Stimulated activated CD8-positive, alpha-beta memory T cell treated with anti-CD3 and anti-CD28 coated beads, Interleukin-4, amount 100 ng/mL, for 24 hours (primary cell): ENCODE measurements at regions not wholly inside any gene's neighbourhood (a gene's known extent, or its start where the extent isn't known, plus 50 kb on each side); places are given as distances from the start of the nearest gene placed in this dataset.

Experiments used
- DNase-seq: peaks from one replicate; pipeline ENCODE4 v3.0.0-alpha.2; 2020; ENCODE audit warnings: low read depth

DNA sequence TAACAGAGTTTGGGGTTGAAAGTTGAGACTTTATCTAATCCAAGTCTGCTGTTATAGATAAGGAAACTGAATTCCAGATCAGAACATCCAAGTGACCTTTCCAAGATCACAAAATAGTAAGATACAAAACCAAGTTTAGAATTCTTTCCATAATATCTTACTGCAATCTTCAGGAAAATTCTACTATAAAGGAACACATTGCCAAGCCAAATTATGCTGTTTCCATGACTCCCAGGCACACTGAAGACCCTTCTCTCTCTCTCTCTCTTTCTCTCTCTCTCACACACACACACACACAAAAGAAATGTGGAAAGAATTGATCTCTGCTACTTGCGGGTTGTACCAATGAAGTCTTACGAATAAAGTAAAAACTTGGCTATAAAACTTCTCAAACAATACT is 398.4 kb downstream of the METTL4 start:
- DNase-seq = no peak

DNA sequence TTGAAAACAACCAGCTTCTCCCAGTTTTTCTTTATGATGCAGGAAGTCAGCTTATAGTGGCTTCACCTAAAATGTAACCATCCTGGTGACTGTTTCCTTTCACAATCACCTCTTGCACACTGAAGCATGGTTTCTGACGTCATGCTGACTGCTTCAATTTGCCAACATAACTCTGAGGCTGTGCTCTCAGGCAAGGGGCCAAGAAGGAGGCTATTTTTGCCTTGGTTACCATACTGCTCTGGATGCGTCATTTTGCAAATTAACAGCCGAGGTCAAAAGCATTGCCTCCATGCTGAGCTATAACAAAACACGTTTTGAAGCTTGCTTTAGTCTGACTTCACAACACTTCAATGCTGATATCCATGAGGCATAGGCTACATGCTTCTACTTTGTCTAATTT is 397.8 kb downstream of the METTL4 start:
- DNase-seq = no peak

DNA sequence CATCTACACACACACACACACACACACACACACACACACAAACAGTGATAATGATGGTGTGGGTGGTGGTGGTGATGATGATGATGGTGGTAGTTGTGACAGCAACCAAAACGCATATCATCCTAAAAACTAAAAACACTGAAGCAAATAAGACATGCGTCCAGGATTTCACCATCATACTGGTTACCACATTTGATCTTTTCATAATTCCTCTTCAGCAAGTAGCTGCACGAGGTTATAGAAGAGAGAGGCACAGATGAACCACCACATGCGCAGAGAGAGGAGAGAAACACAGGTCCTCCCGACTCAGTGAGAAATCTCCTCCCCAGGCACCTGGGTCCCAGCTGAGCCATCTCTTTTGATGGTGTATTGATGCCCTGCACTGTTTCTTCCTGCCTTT is 393.3 kb downstream of the METTL4 start:
- DNase-seq = no peak

DNA sequence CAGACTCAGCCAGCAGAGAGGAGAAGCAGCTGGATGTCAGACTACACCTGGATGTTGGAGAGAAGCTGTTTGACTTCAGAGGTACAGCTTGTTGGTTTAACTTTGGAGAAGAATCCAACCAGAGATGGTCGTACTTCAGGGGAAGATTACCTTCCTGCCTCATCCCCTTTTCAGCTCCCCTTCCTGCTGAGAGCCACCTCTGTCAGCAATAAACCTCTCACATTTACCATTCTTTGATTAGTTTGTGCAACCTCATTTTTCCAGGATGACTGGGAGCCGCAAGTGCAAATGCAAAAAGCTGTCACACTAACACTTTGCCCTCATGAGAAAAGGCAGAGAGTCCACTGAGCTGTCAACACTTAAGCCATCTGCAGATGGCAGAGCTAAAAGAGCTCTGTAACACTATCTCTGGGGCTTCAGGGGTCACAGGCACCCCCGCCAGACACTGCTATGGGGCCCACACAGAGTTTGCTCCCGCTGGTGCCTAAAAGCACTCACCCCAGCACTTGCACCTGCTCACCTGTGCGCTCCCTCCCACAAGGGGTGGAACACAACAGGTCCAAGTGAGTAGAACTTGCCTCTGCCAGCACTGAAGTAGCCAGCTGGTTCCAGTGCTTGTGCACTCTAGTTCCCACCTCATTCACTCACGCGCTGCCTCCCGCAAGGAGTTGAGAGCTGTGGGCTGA is 391.7 kb downstream of the METTL4 start:
- no peak for DNase-seq

DNA sequence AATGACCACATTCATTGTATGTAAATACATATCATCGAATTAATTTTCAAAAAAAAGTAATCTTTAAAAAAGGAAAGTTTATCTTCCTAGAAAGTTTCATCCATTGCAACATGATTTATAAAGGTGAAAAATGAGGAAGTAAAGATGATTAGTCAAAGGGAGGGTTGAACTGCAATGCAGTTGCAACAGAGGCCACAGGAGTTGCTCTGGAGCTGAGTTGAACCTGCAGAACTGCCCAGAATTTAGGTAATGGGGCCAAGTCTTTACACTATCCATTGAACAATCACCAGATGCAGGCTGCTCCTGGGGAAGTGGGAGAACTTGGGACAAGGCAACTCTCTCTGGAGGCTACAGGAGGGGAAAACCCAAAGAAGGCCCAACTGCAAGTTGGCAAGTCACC is 390.7 kb downstream of the METTL4 start:
- DNase-seq = no peak

DNA sequence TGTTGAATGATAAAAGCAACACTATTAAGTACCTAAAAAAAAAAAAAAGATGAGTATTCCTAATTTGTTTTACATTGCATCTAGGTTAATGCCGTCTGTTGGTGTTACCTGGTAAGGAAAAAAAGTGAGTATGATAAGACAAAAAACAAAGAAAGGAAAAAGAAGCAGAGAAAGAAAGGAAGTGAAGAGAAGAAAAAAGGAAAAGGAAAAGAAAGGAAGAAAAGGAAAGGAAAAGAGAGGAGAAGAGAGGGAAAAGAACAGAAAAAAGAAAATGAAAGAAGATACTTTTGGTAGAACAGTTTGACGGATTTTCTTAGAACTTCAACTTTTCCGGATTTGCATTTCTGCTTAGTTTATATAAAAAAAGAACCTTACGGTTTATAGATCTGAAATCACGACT is 387.9 kb downstream of the METTL4 start:
- DNase-seq = no peak

DNA sequence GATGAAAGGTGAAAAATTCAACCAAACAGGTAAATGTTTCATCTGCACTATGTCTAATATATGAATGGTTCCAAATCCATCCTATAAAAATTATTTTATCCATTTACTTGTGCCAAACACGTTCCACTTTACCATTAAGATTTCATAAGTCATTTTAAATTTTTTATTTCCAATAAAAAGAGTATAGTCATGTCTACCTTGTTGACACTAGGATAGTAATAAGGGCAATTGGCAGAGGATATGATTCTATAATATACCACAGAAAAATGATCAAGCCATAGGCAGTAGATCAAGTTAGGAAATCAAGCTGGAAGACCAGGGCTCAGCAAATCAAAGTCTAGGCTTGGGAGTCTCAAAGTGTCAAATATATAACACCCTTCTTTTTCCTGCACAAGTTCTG is 384.3 kb downstream of the METTL4 start:
- DNase-seq = no peak

DNA sequence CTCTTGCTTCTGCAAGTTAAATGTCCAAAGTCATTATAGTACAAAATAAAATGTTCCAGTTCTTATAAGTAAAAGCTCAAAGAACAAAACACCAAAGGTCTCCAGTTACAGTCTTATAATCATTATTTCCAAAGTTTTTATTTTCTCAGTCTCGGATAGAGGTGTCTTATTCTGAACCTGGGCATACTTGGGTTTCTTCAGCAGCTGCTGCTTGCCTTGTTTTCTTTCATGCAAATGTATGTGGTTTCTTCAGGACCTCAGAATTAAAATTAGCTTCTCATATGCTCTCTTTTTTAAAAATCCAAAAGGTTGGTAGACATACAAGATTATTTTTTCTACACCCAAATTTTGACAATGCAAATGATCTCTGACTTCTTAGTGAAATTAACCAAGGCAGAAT is 383.0 kb downstream of the METTL4 start:
- DNase-seq = no peak

DNA sequence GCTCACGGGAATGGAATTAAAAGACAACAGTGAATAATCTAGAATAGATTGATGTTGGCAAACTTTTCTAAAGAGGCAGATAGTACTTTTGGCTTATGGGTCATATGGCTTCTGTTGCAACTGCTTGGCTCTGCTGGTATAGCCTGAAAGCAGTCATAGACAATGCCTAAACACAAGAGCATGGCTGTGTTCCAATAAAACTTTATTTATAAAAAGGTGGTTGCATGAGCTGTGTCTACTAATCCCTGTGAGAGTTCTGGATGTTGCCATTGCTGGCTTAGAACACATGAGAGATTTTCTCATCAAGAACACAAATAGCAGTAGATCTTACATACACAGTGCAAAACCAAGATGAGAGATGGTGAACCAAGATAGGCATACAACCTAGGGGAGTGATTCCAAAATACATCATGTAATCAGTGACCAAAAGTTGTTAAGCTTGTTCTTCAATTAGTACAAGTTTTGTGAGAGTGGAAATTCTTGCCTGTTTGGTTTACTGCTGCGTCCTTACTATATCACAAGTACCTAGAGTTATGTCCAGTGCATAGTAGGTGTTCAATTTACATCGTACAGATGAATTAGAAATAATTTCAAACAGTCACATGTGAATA is 380.0 kb downstream of the METTL4 start:
- no peak for DNase-seq

DNA sequence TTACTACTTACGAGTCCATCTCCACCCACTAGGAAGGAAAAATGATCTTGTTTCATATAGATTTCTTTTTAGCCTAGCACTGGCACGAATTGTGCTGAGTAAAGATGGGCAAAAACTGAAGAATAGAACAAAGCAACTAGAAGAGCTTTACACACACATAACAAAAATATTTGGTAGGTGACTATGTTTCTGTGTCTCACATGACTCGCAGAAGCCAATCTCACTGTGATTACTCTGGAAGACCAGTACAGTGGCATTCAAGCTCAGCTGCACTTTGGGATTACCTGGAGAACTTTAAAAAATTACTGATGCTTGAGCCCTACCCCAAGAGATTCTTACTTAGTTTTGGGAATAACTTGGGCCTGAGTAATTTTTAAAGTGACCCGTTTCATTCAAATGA is 378.7 kb downstream of the METTL4 start:
- no peak for DNase-seq

DNA sequence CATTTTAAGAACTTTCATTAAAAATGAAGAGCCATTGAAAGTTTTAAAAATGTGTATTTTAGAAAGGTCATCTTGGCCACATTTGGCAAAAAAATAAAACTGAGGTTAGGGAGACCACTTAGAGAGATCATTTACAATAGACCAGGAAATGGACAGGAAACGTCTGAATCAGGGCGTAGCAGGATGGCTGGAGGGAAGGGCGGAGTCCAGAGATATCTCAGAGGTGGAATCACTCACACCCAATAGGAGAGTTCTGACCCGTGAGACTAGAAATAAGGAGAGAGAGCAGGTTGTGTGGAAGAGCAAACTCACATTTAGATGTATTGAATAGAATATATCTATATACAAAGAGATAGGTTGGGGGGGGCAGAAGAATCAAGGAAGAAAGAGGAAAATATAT is 373.4 kb downstream of the METTL4 start:
- no peak for DNase-seq

DNA sequence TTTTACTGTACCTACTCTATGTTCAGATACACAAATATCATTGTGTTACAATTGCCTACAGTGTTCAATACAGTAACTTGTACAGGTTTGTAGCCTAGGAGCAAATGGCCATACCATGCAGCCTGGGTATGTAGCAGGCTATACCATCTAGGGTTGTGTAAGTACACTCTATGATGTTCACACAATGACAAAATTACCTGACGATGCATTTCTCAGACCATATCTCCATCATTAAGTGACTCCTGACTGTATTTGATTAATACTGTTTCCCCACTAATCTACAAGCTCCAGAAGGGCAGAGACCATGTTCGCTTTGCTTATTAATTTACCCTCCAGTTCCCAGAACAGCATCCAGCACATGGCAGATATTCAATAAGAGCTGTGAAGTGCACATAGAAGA is 372.2 kb downstream of the METTL4 start:
- no peak for DNase-seq

DNA sequence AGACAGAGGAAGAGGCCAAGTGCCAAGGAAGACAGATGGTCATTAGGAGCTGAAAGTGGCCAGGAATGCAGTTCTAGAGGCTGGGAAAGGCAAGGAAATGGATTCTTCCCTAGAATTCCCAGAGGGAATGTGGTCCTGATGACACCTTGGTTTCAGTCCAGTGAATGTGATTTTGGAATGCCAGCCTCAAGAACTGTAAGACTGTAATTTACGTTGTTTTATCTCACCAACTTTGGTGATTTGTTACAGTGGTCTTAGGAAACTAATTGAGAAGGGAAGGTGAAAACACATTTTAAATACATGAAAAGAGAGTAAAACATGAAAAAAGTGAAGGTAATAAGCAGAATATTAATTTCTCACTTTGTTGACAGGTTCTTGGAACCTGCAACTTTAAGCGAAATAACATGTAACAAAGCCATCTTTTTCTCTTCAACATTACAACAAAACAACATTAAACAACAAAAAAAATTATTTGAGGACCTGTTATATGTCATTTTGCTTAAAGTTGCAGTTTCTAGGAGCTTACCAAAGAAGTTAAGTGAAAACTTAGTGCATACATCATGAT is 370.2 kb downstream of the METTL4 start:
- DNase-seq = no peak

DNA sequence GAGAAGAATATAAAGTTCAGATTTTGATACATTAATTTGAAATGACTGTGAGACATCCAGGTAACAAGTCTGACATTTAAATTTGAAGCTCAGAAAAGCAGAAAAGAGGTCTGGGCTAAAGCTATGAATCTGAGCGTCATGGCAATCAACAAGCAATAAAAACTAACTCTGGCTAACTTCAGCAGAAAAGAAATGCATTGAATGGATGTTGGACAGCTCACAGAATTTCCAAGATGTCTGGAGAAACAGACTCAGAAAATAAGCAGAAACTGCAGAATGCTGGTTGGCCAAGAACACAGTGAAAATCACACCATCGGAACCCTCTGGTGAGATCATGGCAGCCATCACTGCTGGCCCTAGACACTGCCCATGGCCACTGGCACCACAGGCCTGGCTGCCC is 366.6 kb downstream of the METTL4 start:
- DNase-seq = no peak

DNA sequence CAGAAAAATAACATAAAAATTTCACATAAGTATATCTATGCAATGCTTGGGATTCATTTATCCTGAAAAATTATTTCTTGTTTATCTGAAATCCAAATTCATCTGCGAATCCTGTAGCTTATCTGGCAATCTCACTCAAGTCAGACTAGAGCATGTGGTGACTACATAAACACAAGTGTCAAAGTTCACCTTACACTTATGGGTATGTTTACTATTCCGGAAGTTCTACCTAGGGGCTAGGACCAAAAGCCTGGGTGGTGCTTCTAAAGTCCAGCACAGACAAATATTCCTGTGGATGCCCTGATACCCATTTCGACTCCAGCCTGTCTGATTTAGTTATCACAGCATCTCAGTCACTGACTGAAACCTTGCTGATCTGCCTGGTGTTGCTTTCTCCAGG is 364.0 kb downstream of the METTL4 start:
- DNase-seq = no peak

DNA sequence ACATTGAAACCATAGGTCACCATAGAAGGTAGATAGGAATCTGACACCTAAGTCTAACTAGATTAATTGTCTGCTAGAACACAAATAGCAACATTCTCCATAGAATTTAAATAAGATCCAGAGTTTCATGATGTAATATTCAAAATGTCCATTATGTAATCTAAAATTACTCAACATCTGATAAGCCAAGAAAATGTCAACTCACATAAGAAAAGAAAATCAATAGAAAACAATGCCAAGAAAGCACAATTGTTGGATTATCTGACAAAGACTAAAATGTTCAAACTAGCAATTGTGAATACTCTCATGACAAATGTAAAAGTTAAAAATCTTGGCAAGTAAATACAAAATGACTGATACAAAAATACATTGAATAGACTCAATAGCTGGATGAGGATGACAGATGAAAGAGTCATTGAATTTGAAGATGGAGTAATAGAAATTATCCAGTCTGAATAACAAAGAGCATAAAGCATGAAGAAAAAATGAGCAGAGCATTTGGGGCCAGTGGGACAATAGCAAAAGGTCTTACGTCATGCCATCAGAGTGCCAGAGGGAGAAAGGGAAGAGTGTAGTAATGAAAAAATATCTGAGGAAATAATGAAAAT is 358.6 kb downstream of the METTL4 start:
- no peak for DNase-seq

DNA sequence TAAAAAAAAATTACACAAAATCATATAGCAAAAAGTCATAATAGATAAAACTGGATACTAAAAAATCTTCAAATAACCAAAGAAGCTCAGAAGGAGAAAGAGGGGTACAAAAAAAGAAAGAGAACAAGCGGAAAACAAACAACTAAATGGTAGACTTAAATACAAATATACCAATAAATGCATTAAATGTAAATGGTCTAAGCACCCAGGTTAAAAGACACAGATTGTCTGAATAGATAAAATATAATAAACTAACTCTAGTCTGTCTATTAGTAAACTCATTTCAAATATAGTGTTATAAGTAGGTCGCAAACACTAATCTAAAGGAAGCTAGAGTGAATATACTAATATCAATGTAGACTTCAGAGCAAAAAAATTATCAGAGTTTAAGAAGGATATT is 357.4 kb downstream of the METTL4 start:
- no peak for DNase-seq

DNA sequence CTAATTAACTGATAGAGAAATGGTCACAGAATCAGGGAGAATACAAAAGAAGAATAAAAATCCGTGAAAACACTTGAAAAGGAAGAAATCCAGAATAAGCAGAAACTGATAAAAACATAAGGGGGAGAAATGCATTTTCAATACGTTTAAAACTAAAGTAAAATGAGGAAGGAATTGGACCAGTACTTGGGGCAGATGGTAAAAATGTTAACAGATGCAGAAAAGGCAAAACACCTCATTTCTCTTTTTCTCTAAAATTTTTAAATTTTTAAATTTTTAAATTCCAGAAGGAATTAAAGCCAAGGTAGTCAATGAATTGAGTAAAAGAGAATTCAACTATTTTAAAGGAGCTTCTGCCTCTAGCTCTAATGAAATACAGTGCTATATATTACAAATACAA is 353.9 kb downstream of the METTL4 start:
- DNase-seq = no peak

DNA sequence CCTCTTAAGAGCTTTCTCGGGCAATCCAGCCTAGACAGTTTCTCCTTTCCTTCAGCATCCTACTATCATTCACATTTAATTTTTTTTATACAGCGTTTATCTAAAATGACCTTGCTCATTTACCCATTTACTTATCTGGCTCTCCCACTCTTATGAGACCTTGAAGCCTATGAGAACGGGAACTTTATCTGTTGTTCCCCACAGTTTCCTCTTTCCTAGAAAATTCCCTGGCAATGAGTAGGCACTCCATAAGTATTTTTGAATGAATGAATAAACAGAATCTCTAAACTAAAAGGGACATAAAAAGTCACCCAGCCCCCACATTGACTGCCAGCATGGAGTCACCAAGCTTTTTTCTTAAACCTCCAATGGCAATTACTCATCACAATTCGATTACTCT is 353.2 kb downstream of the METTL4 start:
- DNase-seq = no peak

DNA sequence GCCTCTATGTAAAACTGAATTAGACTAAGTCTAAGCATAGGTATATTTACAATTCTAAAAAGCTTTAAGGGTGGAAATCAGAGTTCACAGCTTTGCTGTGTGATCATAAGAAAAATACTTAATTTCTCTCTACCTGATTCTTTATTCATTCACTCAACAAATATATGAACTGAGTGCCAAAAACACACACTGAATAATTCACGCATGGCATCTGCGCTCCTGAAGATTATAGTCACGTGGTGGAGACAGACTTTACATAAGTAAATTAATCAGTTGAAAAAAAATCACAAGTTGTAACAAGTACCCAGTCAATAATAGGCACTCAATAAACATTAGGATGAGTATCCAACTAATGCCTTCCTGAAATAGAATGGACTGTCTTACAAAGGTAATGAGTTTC is 351.6 kb downstream of the METTL4 start:
- DNase-seq = no peak

DNA sequence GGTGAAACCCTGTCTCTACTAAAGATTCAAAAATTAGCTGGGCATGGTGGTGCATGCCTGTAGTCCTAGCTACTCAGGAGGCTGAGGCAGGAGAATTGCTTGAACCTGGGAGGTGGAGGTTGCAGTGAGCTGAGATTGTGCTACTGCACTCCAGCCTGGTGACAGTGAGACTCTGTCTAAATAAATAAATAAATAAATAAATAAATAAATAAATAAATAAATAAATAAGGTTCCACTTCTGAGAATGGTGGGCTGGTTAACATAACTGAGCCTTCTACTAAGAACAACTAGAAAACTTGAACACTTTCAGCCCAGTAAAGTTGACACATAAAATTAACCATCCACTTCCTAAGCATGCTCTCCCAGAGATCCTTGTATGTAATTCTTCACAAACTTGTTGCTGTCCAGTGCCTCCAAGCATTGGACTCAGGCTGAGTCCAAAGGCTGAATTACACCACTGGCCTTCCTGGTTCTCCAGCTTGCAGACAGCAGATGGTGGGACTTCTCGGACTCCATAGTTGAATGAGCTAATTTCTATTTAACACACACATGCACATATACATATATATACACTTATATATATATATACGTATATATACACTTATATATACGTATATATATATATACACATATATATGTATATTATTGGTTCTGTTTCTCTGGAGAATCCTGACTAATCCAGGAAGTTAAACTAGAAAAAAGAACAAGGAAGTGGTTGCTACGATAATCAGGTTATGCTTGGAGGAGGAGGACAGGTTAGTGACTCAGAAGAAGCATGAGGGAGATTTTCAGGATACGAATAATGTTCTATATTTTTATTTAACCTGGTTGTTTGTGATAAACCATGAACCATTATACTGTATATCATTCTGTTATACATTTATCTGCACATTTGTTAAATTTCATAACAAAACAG is 348.8 kb downstream of the METTL4 start:
- DNase-seq = no peak

DNA sequence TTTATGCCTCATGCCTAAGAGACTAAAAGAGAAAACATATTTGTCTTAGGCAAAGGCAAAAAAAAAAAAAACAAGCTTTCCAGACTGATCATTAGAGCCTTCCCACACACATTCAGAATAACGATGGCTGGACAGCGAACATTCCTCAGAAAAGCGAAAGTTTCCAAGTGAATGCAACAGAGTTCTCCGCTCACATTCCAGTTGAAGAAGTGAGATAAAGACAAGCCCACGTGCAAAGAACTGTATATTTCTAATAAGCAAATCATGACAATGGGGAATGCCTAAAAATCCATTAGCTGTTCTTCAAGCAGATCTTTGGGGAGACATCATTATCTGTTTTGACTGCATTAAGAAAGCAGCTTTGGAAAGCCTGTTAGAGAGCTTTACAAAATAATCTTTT is 347.9 kb downstream of the METTL4 start:
- no peak for DNase-seq

DNA sequence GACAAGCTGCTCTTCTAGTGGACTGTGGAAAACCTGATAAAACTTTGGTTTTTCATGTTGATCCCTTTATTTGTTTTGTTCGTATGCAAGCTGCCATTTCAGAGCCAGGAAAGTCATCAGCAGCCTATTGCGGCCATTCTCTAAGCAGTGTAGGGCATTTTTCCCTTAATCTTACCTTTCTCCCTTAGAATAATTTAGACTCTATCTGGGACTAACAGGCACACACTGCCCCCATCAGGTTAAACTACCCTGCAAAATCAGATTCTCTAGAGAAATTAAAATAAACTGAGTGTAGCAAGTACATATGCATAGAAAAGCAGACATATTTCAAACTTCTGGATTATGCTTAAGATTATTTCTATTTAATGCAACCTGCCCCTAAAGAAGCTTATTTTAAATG is 347.5 kb downstream of the METTL4 start:
- no peak for DNase-seq
